Loucy (cell line): ENCODE measurements at regions not wholly inside any gene's neighbourhood (a gene's known extent, or its start where the extent isn't known, plus 50 kb on each side); places are given as distances from the start of the nearest gene placed in this dataset.

Experiments
- H2AFZ ChIP-seq: fragments of 200-600 bp; sonication (generic); 2 replicates; pipeline ENCODE4 v1.6.0; 2016; ENCODE audit warnings: antibody characterized with exemption, mild to moderate bottlenecking, low read length, moderate library complexity
- H3F3A ChIP-seq: fragments of 200-600 bp; 2 replicates; pipeline ENCODE4 v1.6.0; 2016; ENCODE audit warnings: antibody characterized with exemption, low read depth, mild to moderate bottlenecking
- H3K27me3 ChIP-seq: fragments of 200-600 bp; sonication (generic); 2 replicates; pipeline ENCODE4 v1.6.1; 2014; ENCODE audit warnings: low read length, mild to moderate bottlenecking; ENCODE audit not compliant: insufficient read depth, poor library complexity, severe bottlenecking
- H3K36me3 ChIP-seq: fragments of 200-600 bp; sonication (generic); 2 replicates; pipeline ENCODE4 v1.6.1; 2016; ENCODE audit warnings: low read length; ENCODE audit not compliant: insufficient read depth
- H3K4me1 ChIP-seq: fragments of 200-600 bp; sonication (generic); 2 replicates; pipeline ENCODE4 v1.5.1; 2014; ENCODE audit warnings: low read length, mild to moderate bottlenecking; ENCODE audit not compliant: insufficient read depth, poor library complexity, severe bottlenecking
- H3K4me2 ChIP-seq: fragments of 200-600 bp; sonication (generic); 2 replicates; pipeline ENCODE4 v1.6.0; 2014; ENCODE audit warnings: antibody characterized with exemption, low read length, low read depth, mild to moderate bottlenecking; ENCODE audit not compliant: poor library complexity, severe bottlenecking
- H3K4me3 ChIP-seq: fragments of 200-600 bp; sonication (generic); 2 replicates; pipeline ENCODE4 v1.5.1; 2014; ENCODE audit warnings: low read length, mild to moderate bottlenecking, mixed read lengths; ENCODE audit not compliant: poor library complexity, severe bottlenecking
- H3K79me2 ChIP-seq: fragments of 200-600 bp; sonication (generic); 2 replicates; pipeline ENCODE4 v1.6.1; 2014; ENCODE audit warnings: low read length; ENCODE audit not compliant: insufficient read depth
- H3K9ac ChIP-seq: fragments of 200-600 bp; sonication (generic); 2 replicates; pipeline ENCODE4 v1.6.0; 2014; ENCODE audit warnings: mild to moderate bottlenecking, low read depth, low read length, moderate library complexity; ENCODE audit not compliant: poor library complexity, severe bottlenecking
- H3K9me2 ChIP-seq: fragments of 200-600 bp; sonication (generic); replicated peaks from 2 replicates; pipeline ENCODE4 v1.6.1; 2016; ENCODE audit warnings: low read depth, low read length, mixed read lengths
- H3K9me3 ChIP-seq: fragments of 200-600 bp; sonication (generic); 2 replicates; pipeline ENCODE4 v1.6.1; 2014; ENCODE audit warnings: mild to moderate bottlenecking, antibody characterized with exemption, low read length, low read depth; ENCODE audit not compliant: insufficient read depth
- H4K20me1 ChIP-seq: fragments of 200-600 bp; sonication (generic); 2 replicates; pipeline ENCODE4 v1.6.0; 2014; ENCODE audit warnings: antibody characterized with exemption, low read length, mild to moderate bottlenecking; ENCODE audit not compliant: insufficient read depth, poor library complexity, severe bottlenecking
- CTCF ChIP-seq: fragments of 200-600 bp; sonication (generic); conservative IDR thresholded peaks from 2 replicates; pipeline ENCODE4 v1.5.1; 2014; ENCODE audit warnings: mild to moderate bottlenecking, antibody characterized with exemption, low read length
- EZH2phosphoT487 ChIP-seq: fragments of 200-600 bp; IDR thresholded peaks from 2 replicates; pipeline ENCODE4 v1.6.1; 2018; ENCODE audit warnings: antibody characterized with exemption, mild to moderate bottlenecking, moderate library complexity, borderline replicate concordance

- Histone ChIP-seq H3K4me3 (no peak overlapping the region), H3K27me3 (no peaks in the 10 kb centered on the region), H3K4me2 (no peak overlapping the region), H3F3A (no peaks in the 10 kb centered on the region), H3K36me3 (no peaks in the 10 kb centered on the region), H3K9ac (no peak overlapping the region), H3K9me2 (no peaks in the 10 kb centered on the region), H3K79me2 (no peaks in the 10 kb centered on the region), H3K4me1 (no peaks in the 10 kb centered on the region), H2AFZ (no peak overlapping the region), H4K20me1 (no peaks in the 10 kb centered on the region), H3K9me3 (peaks cover 15% of the 10 kb centered on the region; the same call in 1 of the 2 replicates)
- no peak for TF ChIP-seq CTCF
- no peak for TF ChIP-seq EZH2phosphoT487
Observed at GRCh38 chr2:792687-793086, 115.5 kb upstream of the TMEM18 start.

DNA sequence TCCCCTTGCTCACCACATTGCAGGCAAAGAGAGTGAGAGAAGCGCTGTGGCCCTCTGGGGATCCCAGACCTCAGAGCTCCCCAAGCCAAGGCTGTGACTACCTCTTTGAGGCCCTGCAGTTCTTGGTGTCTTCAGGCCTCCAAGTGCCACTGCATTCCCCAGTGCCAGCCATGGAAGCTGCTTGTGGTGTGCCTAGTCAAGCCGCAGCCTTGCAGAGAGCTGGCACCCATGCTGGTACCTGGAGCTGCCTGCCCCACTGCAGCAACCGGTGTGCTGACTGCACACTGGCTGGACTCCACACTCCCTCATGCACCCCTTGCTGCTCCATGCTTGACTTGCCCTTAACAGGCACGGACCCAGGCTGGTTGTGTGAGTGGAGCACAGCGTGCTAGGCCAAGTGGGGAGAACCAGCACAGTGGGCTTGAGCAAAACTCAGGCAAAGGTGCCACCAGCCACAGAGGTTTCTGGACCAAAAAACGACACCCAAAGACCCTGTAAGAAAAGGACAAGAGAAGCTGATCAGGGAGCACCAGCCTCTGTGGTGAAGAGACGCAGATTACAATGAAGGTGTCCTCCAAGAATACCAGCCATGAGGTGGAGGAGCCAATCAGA lies 113.5 kb upstream of the TMEM18 start:
- Histone ChIP-seq H3K9me2 (no peaks in the 10 kb centered on the region), H3K4me1 (no peaks in the 10 kb centered on the region), H3K79me2 (no peaks in the 10 kb centered on the region), H3F3A (no peaks in the 10 kb centered on the region), H3K4me3 (no peak overlapping the region), H3K4me2 (no peak overlapping the region), H3K36me3 (no peaks in the 10 kb centered on the region), H3K9ac (no peak overlapping the region), H3K9me3 (peaks cover 15% of the 10 kb centered on the region; the same call in 1 of the 2 replicates), H3K27me3 (no peaks in the 10 kb centered on the region), H2AFZ (no peak overlapping the region), H4K20me1 (no peaks in the 10 kb centered on the region)
- TF ChIP-seq EZH2phosphoT487 (no peak), CTCF (no peak)

- H3K9ac ChIP-seq = no peak overlapping the region
- no peaks in the 10 kb centered on the region for H3K4me1 ChIP-seq
- TF ChIP-seq EZH2phosphoT487 (no peak), CTCF (no peak)
- H3K9me2 ChIP-seq = no peaks in the 10 kb centered on the region
- no peak overlapping the region for H3K4me3 ChIP-seq
- H3K4me2 ChIP-seq = no peak overlapping the region
- no peaks in the 10 kb centered on the region for H3F3A ChIP-seq
- H3K36me3 ChIP-seq = no peaks in the 10 kb centered on the region
- H3K9me3 ChIP-seq = peaks cover 15% of the 10 kb centered on the region; the same call in 1 of the 2 replicates
- H3K79me2 ChIP-seq = no peaks in the 10 kb centered on the region
- H4K20me1 ChIP-seq = no peaks in the 10 kb centered on the region
- H3K27me3 ChIP-seq = no peaks in the 10 kb centered on the region
- no peak overlapping the region for H2AFZ ChIP-seq
Observed at GRCh38 chr2:790081-790480, 112.9 kb upstream of the TMEM18 start.
